ENCODE measurements at regions not wholly inside any gene's neighbourhood (a gene's known extent, or its start where the extent isn't known, plus 50 kb on each side); places are given as distances from the start of the nearest gene placed in this dataset.

DNA sequence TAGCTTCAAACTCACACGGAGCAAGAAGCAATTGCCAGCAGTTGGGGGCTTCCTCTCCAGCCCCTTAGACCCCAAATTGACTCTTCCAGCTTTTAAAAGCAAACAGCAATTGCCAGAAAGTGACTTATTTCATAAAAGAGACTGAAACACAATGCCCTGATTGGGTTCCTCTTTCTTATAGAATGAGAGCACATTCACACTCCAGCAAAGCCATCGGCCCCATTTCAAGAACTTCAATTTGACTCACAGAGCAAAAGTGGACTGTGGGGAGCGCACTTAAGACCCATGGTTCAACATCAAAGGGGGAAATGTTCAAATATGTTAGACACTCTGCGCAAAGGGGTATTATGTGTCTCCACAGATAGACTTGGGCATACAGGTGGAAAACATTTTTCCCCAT, 484.7 kb downstream of the BCL11A start:
- TF ChIP-seq, protein P1, sequence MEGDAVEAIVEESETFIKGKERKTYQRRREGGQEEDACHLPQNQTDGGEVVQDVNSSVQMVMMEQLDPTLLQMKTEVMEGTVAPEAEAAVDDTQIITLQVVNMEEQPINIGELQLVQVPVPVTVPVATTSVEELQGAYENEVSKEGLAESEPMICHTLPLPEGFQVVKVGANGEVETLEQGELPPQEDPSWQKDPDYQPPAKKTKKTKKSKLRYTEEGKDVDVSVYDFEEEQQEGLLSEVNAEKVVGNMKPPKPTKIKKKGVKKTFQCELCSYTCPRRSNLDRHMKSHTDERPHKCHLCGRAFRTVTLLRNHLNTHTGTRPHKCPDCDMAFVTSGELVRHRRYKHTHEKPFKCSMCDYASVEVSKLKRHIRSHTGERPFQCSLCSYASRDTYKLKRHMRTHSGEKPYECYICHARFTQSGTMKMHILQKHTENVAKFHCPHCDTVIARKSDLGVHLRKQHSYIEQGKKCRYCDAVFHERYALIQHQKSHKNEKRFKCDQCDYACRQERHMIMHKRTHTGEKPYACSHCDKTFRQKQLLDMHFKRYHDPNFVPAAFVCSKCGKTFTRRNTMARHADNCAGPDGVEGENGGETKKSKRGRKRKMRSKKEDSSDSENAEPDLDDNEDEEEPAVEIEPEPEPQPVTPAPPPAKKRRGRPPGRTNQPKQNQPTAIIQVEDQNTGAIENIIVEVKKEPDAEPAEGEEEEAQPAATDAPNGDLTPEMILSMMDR (IDR thresholded peaks at IDR 0.05; ENCODE audit: low read depth, low read length) = no peak
- no peak for TF ChIP-seq EZH2phosphoT487 (IDR thresholded peaks at IDR 0.05; ENCODE audit: low read depth)

Measured in OCI-LY3 (cell line).